NOMO-1 treated with dmso at 0.1 percent for 144 hours (cell line): ENCODE measurements at regions not wholly inside any gene's neighbourhood (a gene's known extent, or its start where the extent isn't known, plus 50 kb on each side); places are given as distances from the start of the nearest gene placed in this dataset.

Experiments used
- DNase-seq: peaks from one replicate; lab custom pipeline; 2025; ENCODE audit not compliant: unreplicated experiment; lab: John Stamatoyannopoulos, UW

- peak; percentile 55 for DNase-seq
Observed at GRCh38 chr21:38898422-38899096, 92.8 kb downstream of the ETS2 start.

GRCh38 chr21:38897532-38898421 lies 92.0 kb downstream of the ETS2 start:
- DNase-seq = no peak

GRCh38 chr21:38894899-38895298 lies 89.2 kb downstream of the ETS2 start:
- DNase-seq = no peak

GRCh38 chr21:38888991-38889561 lies 83.3 kb downstream of the ETS2 start:
- no peak for DNase-seq

- DNase-seq = no peak
Observed at GRCh38 chr21:38887749-38888148, 82.0 kb downstream of the ETS2 start.

- DNase-seq = no peak
Observed at GRCh38 chr21:38887062-38887686, 81.4 kb downstream of the ETS2 start.

GRCh38 chr21:38885909-38886308 lies 80.2 kb downstream of the ETS2 start:
- DNase-seq = no peak

- no peak for DNase-seq
Observed at GRCh38 chr21:38884440-38884839, 78.7 kb downstream of the ETS2 start.

- DNase-seq = no peak
Observed at GRCh38 chr21:38883142-38883541, 77.4 kb downstream of the ETS2 start.

GRCh38 chr21:38881131-38881530 lies 75.4 kb downstream of the ETS2 start:
- DNase-seq = no peak

GRCh38 chr21:38880577-38880966 lies 74.8 kb downstream of the ETS2 start:
- no peak for DNase-seq

- no peak for DNase-seq
Observed at GRCh38 chr21:38879912-38880576, 74.3 kb downstream of the ETS2 start.

GRCh38 chr21:38878379-38879179 lies 72.8 kb downstream of the ETS2 start:
- no peak for DNase-seq

GRCh38 chr21:38875694-38876492 lies 70.2 kb downstream of the ETS2 start:
- no peak for DNase-seq
